GM10266 (cell line): ENCODE measurements at regions not wholly inside any gene's neighbourhood (a gene's known extent, or its start where the extent isn't known, plus 50 kb on each side); places are given as distances from the start of the nearest gene placed in this dataset.

Experiments used
- DNase-seq: peaks from one replicate; pipeline ENCODE4 v3.0.0; 2012; ENCODE audit errors: extremely low spot score
- TF ChIP-seq, protein P1 (sequence below): IDR thresholded peaks from 2 replicates; pipeline ENCODE4 v1.5.1; 2012; ENCODE audit warnings: mild to moderate bottlenecking, low read depth; ENCODE audit not compliant: control insufficient read depth, insufficient read depth; ENCODE audit errors: missing control alignments

DNA sequence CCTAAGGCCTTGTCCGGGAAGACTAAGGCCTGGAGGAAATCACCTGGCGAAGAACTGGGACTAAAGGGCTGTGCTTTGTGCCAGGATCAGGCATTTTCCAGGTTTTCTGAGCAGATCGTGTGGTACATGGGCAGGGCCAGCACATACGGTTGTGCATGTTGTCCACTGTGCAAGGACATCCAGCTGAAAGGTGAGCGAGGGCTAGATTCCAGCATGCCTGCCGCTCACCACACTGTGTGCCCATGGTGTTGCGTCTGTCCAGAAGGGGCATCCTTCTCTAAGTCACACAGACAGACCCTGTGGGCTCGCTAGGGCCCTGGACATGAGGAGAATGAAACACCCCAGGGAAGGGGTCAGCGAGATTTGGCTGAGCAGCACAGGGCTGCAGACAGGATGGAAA lies 80.3 kb upstream of the TAF1B start:
- DNase-seq, result no peak

DNA sequence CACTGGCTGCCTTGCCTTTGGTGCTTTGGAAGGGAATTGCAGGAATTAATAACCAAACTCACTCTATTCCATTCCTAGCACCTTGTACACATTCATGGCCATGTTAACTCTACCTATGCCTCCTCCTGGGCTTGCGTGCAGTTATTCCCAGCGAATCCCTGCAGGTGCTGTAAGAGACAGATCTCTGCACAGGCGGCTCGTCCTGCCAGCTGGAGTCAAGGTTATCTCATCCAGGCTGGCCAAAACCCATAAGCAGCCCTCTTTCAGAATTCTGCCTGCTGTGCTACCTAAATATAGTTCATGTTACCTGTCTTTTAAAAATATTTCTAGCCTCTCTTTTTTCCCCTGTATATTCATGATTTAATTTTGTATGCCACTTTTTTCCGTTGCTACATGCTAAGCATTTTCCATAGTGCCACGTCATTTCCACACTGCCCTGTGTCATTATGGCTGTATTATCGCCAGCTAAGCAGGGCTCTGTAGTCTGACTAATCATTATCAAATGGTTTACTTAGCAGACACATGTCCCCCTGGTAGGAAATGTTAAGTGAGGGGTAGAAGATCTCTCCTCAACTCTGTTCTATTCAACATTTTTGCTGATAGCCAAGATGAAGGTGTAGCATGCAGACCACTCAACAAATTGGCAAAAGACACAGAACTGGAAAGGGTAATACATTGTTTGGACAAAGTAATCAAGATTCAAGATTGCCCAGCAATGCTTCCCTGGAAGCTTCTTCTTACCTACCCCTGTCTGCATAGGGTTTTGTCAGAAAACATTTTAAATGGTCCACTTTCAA lies 79.7 kb upstream of the TAF1B start:
- DNase-seq, result no peak
- TF ChIP-seq, protein P1, sequence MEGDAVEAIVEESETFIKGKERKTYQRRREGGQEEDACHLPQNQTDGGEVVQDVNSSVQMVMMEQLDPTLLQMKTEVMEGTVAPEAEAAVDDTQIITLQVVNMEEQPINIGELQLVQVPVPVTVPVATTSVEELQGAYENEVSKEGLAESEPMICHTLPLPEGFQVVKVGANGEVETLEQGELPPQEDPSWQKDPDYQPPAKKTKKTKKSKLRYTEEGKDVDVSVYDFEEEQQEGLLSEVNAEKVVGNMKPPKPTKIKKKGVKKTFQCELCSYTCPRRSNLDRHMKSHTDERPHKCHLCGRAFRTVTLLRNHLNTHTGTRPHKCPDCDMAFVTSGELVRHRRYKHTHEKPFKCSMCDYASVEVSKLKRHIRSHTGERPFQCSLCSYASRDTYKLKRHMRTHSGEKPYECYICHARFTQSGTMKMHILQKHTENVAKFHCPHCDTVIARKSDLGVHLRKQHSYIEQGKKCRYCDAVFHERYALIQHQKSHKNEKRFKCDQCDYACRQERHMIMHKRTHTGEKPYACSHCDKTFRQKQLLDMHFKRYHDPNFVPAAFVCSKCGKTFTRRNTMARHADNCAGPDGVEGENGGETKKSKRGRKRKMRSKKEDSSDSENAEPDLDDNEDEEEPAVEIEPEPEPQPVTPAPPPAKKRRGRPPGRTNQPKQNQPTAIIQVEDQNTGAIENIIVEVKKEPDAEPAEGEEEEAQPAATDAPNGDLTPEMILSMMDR, result no peak

More for the DNA sequence above, 80.3 kb upstream of the TAF1B start:
- TF ChIP-seq, protein P1, result no peak

DNA sequence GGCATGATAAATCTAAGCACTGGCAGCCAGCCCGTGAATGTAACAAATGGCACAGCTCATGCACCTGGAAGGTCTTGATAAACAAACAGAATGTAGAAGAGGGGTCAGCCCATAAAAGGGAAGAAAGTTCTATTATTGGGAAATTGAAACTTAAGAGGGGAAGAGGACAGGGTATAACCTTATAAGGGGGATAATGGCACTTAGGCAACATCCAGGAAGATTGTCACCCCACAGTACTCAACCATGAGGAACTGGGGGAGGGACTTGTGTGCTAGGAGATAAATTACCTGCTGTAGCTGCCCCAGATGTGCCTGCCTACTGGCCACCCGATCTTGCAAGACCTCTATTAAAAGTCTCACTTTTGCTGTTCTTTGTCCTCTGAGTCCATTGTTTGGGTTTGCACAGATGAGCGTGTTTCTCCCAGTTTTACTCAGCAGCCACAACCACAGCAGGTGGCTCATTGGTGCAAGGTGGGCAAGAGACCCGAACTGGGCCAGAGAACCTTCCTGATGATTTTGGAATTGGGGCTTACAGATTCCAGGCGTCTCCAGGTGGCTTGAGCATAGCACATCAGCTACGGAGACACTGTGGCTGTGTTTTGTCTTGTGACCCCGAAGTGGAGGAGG lies 79.0 kb upstream of the TAF1B start:
- DNase-seq, result no peak

DNA sequence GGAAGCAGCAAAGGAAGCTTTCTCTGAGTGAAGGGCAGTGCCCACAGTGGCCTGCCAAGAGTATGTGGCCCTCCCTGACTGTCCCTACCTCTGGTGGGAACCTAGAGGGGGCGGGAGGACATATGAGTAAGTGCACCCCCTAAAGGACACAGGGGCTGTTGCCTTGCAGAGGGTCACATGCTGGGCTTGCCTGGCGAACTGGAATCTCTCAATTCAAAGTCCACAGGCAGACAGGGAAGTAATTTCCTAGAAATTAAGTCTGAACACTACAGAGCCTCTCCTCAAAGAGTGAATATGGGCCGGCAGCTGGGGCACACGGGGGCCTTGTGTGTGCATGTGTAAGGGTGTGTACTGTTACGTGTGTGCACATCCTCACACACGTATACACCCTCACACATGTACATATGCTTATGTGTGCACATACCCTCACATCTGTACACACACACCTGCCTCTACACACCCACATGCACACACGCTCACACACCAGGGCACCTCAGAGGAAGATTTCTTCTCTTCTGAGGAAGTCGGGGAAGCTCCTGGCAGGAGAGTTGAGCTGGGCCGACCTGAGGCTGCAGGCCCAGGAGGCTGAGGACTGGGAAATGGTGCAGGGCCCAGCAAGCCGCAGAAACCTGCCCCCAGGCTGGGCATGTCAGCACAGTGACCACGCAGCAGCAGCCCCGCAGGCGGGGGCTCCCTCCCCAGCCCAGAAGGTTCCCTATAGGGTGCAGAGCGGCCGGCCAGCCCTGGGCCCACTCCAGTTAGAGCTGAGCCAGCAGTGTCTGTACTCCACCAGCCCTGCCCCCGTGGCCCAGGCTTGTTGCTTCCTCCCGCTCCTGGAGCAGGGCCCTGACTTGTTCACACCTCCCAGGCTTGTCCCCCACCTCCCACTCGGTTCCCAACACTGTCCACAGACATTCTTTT lies 77.4 kb upstream of the TAF1B start:
- DNase-seq, result no peak
- TF ChIP-seq, protein P1, result peak; percentile 5

More for the DNA sequence above, 79.0 kb upstream of the TAF1B start:
- TF ChIP-seq, protein P1, result no peak

DNA sequence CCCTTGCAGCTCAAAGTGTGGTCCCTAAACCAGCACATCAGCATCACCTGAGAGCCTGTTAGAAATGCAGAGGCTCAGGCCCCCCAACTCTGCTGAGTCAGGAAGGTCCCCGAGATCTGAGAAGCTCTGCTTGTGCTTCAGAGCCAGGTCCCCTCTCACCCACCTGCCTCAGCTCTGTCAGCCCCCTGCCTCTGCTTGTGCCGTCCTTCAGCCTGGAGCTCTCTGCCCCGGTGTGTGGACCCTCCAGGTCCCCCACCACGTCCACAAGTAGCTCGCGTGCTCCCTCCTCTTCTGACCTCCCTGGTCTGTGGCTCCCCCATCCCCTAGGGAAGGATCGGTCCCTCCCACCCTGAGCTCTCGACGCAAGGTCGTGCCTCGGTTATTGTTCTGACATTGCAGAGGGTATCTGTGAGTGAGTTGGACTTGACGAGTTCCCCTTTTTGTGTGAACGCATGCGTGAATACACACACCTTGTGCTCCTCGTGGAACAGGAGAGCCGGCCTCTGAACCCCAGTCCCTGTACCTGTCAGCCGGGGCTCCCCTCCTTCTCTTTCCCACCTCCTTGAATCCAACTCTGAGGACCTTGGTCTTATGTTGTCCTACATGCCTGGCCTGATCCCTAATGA lies 75.5 kb upstream of the TAF1B start:
- TF ChIP-seq, protein P1, result no peak
- DNase-seq, result no peak

DNA sequence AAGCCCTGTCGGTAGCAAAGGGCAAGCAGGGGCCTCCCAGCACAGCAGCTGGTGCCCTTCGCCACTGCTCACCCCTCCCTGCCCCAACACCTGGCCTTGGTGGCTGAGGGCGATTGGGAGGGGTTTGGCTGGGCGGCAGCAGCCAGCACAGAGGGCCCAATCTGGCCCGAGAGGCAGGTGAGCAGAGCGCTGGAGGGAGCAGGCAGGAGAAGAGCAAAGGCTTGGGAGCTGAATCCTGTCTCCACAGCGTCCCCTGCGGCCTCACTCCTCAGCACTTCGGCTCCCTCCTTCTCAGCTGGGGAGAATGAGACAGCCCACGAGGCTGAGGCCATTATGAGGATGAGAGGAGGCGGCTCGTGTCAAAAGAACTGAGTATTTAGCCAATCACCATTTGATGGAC lies 74.9 kb upstream of the TAF1B start:
- DNase-seq, result no peak
- TF ChIP-seq, protein P1, result no peak
